GM12878 (cell line): ENCODE measurements at regions not wholly inside any gene's neighbourhood (a gene's known extent, or its start where the extent isn't known, plus 50 kb on each side); places are given as distances from the start of the nearest gene placed in this dataset.

Source experiments
- ATAC-seq: fragments of 200-7000 bp; cut with Tn5 transposase; 3 replicates; pipeline ENCODE4 v1.9.1; 2020; ENCODE audit warnings: mild to moderate bottlenecking, moderate library complexity
- BruUV-seq: library from RNA; stranded (reverse); fragments of 400-500 nt; replicated peaks from 2 replicates; lab custom pipeline; 2021; lab: Mats Ljungman, UMichigan
- CTCF ChIA-PET: fragments of 300-600 bp; sonication (Branson Sonifier 250); formaldehyde crosslinking; extraction: SDS; loops from one replicate; lab custom pipeline; 2021; ENCODE audit warnings: inconsistent platforms; lab: Yijun Ruan, JAX
- POLR2A ChIA-PET: fragments of 350-600 bp; formaldehyde crosslinking; extraction: SDS; loops from one replicate; lab custom pipeline; 2021; ENCODE audit warnings: inconsistent platforms; lab: Charles Lee
- RAD21 ChIA-PET: fragments of 300-600 bp; sonication (Branson Sonifier 250); formaldehyde crosslinking; loops from one replicate; lab custom pipeline; 2023; ENCODE audit warnings: antibody characterized with exemption; ENCODE audit not compliant: unreplicated experiment; lab: Charles Lee
- SMC1A ChIA-PET: fragments of 300-600 bp; sonication (Branson Sonifier 250); formaldehyde crosslinking; loops from one replicate; lab custom pipeline; 2023; ENCODE audit not compliant: unreplicated experiment, uncharacterized antibody; lab: Charles Lee
- DNase-seq: peaks from one replicate; pipeline ENCODE4 v3.0.0-alpha.2; 2011; ENCODE audit warnings: low read depth, low spot score
- FAIRE-seq: peaks from 3 replicates; lab custom pipeline; 2011; peaks lifted over from hg19 to GRCh38; lab: Jason Lieb, UNC
- H2AFZ ChIP-seq: 2 replicates; pipeline ENCODE4 v1.6.0; 2011; ENCODE audit warnings: low read depth, low read length, control low read depth; ENCODE audit not compliant: control insufficient read depth
- H3K27ac ChIP-seq: 2 replicates; pipeline ENCODE4 v1.5.1; 2011; ENCODE audit warnings: control low read depth; ENCODE audit not compliant: control insufficient read depth, insufficient read depth
- H3K27me3 ChIP-seq, 2 experiments: replicated peaks in 1 of 2; 2 replicates each; pipeline versions ENCODE4 v1.6.0 to v1.6.1; 2011; ENCODE audit warnings: low read length in 1 of 2; ENCODE audit not compliant: control insufficient read depth in 2 of 2, insufficient read depth in 2 of 2
- H3K36me3 ChIP-seq, 2 experiments: 2 replicates each; pipeline ENCODE4 v1.5.1; 2011; ENCODE audit warnings: low read length in 1 of 2; ENCODE audit not compliant: control insufficient read depth in 2 of 2, insufficient read depth in 2 of 2
- H3K4me1 ChIP-seq: 2 replicates; pipeline ENCODE4 v1.6.1; 2011; ENCODE audit warnings: mild to moderate bottlenecking, low read length, moderate library complexity, mixed read lengths; ENCODE audit not compliant: control insufficient read depth, insufficient read depth
- H3K4me2 ChIP-seq: 2 replicates; pipeline ENCODE4 v1.6.0; 2011; ENCODE audit warnings: control low read depth; ENCODE audit not compliant: control insufficient read depth, insufficient read depth
- H3K4me3 ChIP-seq: fragments of 200-600 bp; sonication (generic); 2 replicates; pipeline ENCODE4 v1.5.1; 2016
- H3K79me2 ChIP-seq: 2 replicates; pipeline ENCODE4 v1.6.0; 2011; ENCODE audit warnings: low read length; ENCODE audit not compliant: control insufficient read depth, insufficient read depth
- H3K9ac ChIP-seq: 2 replicates; pipeline ENCODE4 v1.8.0; 2011; ENCODE audit warnings: low read length, control low read depth, mixed read lengths; ENCODE audit not compliant: control insufficient read depth, insufficient read depth
- H3K9me3 ChIP-seq: replicated peaks from 3 replicates; pipeline ENCODE4 v1.5.1; 2011; ENCODE audit warnings: mild to moderate bottlenecking, low read length; ENCODE audit not compliant: control insufficient read depth, insufficient read depth
- H4K20me1 ChIP-seq: 2 replicates; pipeline ENCODE4 v1.6.0; 2011; ENCODE audit not compliant: control insufficient read depth, insufficient read depth
- ATF2 ChIP-seq: IDR thresholded peaks from 2 replicates; pipeline ENCODE4 v1.6.1; 2012; ENCODE audit warnings: low read length, inconsistent platforms
- BCL11A ChIP-seq: IDR thresholded peaks from 2 replicates; pipeline ENCODE4 v1.6.1; 2011; ENCODE audit warnings: low read depth, low read length
- ETV6 ChIP-seq, 2 experiments: fragments of 450-650 bp in 1 of 2; IDR thresholded peaks in 1 of 2; conservative IDR thresholded peaks in 1 of 2; 2 replicates each; pipeline ENCODE4 v1.6.1; 2014; ENCODE audit warnings: antibody characterized with exemption in 1 of 2, borderline replicate concordance in 1 of 2, low read depth in 1 of 2, mild to moderate bottlenecking in 1 of 2, moderate library complexity in 1 of 2
- RAD21 ChIP-seq: IDR thresholded peaks from 2 replicates; pipeline ENCODE4 v1.6.1; 2011; ENCODE audit warnings: mild to moderate bottlenecking, low read depth, low read length, moderate library complexity; ENCODE audit not compliant: insufficient read depth
- ZBTB33 ChIP-seq: fragments of 450-650 bp; IDR thresholded peaks from 2 replicates; pipeline ENCODE4 v1.6.1; 2017; ENCODE audit warnings: mild to moderate bottlenecking
- ZSCAN29 ChIP-seq: fragments of 450-650 bp; IDR thresholded peaks from 2 replicates; pipeline ENCODE4 v1.6.1; 2017; ENCODE audit warnings: mild to moderate bottlenecking, moderate library complexity
- WGBS: methylation state at CpG from one replicate; pipeline ENCODE4 v1.1.6; 2016; ENCODE audit warnings: low lambda C conversion rate; ENCODE audit not compliant: insufficient replicate concordance, insufficient coverage; ENCODE audit errors: missing lambda C conversion rate; 5-methylcytosine and 5-hydroxymethylcytosine counted together
- in situ Hi-C: fragments of 300-500 bp; cut with MboI; formaldehyde crosslinking; loops from 9 replicates; pipeline ENCODE4 v1.14.3; 2018; ENCODE audit warnings: mixed read lengths
- intact Hi-C: fragments of 100-400 bp; cut with micrococcal nuclease; formaldehyde crosslinking; loops from one replicate; pipeline ENCODE4 v1.14.2; 2022; ENCODE audit not compliant: unreplicated experiment
- TF ChIP-seq, protein P1 (sequence below): fragments of 450-650 bp; IDR thresholded peaks from 2 replicates; pipeline ENCODE4 v1.6.1; 2017; ENCODE audit warnings: mild to moderate bottlenecking, moderate library complexity
- TF ChIP-seq, protein P2 (sequence below): fragments of 450-650 bp; conservative IDR thresholded peaks from 2 replicates; pipeline ENCODE4 v1.6.1; 2017; ENCODE audit warnings: mild to moderate bottlenecking, moderate library complexity

DNA sequence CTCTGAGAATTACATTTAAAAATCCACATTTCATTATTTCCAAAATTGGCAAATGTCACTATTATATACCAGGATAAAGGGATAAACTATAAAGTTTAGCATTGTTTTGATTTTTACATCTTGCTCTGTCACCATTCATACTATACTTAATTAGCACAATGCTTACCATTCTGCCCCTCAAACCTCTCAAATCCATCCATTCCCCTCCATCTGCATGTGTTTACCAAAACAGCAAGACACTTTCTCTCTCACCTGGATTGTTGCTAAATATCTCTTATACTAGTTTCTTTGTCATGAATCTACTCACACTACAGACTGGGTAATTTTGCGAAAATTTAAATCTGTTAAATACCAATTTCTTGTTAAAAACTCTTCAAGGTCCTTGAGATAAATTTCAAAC is 496.1 kb downstream of the NR4A2 start (continued):
- TF ChIP-seq RAD21, result no peak
- TF ChIP-seq, protein P1, sequence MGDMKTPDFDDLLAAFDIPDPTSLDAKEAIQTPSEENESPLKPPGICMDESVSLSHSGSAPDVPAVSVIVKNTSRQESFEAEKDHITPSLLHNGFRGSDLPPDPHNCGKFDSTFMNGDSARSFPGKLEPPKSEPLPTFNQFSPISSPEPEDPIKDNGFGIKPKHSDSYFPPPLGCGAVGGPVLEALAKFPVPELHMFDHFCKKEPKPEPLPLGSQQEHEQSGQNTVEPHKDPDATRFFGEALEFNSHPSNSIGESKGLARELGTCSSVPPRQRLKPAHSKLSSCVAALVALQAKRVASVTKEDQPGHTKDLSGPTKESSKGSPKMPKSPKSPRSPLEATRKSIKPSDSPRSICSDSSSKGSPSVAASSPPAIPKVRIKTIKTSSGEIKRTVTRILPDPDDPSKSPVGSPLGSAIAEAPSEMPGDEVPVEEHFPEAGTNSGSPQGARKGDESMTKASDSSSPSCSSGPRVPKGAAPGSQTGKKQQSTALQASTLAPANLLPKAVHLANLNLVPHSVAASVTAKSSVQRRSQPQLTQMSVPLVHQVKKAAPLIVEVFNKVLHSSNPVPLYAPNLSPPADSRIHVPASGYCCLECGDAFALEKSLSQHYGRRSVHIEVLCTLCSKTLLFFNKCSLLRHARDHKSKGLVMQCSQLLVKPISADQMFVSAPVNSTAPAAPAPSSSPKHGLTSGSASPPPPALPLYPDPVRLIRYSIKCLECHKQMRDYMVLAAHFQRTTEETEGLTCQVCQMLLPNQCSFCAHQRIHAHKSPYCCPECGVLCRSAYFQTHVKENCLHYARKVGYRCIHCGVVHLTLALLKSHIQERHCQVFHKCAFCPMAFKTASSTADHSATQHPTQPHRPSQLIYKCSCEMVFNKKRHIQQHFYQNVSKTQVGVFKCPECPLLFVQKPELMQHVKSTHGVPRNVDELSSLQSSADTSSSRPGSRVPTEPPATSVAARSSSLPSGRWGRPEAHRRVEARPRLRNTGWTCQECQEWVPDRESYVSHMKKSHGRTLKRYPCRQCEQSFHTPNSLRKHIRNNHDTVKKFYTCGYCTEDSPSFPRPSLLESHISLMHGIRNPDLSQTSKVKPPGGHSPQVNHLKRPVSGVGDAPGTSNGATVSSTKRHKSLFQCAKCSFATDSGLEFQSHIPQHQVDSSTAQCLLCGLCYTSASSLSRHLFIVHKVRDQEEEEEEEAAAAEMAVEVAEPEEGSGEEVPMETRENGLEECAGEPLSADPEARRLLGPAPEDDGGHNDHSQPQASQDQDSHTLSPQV, result no peak
- TF ChIP-seq, all 136 proteins: peak for 0

DNA sequence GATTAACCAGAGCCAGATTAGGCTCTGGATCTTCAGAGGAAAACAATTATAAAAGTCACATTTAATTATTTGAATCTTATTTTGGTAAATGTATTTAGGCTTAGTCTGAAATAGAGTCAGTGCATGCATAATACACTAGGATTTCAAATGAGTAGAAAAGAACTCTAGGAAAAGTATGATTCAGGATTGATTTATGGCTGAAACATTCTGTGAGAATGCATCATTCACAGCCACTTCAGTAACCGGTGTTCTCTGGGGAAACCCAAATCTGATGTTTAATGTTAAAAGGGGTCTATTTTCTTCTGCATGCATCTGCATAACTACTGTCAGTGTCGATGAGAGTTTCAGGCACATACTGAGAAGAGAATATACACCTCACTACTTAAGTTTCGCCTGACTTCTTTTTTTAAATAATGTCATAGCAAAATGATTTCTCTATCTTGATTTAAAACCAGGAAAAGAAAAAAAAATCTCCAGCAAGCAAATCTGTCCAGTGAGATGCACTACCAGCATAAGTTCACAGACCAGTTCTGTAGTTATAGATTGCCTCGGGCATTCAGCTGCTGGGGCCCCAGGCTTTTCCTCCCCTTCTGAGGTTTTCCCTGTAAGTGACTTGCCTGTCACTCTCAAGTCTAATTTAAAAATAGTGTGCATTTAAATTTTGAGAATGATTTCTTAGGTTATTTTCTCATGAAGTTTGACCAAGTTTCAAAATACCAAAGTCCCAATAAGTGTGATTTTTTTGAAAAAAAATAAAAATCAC is 501.5 kb downstream of the NR4A2 start:
- FAIRE-seq (no peak), ATAC-seq (no peak), DNase-seq (no peak)
- Histone ChIP-seq H3K27ac (no peak overlapping the region), H3K79me2 (no peaks in the 10 kb centered on the region), H3K9me3 (no peaks in the 10 kb centered on the region), H3K36me3 (no peaks in the 10 kb centered on the region), H3K4me2 (no peak overlapping the region), H3K4me1 (no peaks in the 10 kb centered on the region), H3K9ac (no peak overlapping the region), H3K27me3 (no peaks in the 10 kb centered on the region), H2AFZ (no peak overlapping the region), H4K20me1 (no peaks in the 10 kb centered on the region), H3K4me3 (no peak overlapping the region)
- in situ Hi-C loops, result no loop called here
- ChIA-PET CTCF (interaction anchor here (0.8 kb wide), 1 partner anchor 11 kb away, joined by 3 read pairs; no protein-coding TSS in a partner anchor), SMC1A (no interaction called here), RAD21 (no interaction called here), POLR2A (no interaction called here)
- 22% methylated on average over 4 of the region's 4 CpGs for WGBS
- no TSS peak for BruUV-seq
- intact Hi-C loops, result no loop called here
- no peak for TF ChIP-seq ZBTB33
- TF ChIP-seq ETV6 (conservative IDR thresholded peaks at IDR 0.05 in 1 of 2, IDR thresholded peaks at IDR 0.05 in 1 of 2; ENCODE audit: borderline replicate concordance in 1 of 2, low read depth in 1 of 2), result no peak
- TF ChIP-seq ATF2, result no peak
- TF ChIP-seq ZSCAN29, result no peak
- no peak for TF ChIP-seq BCL11A
- TF ChIP-seq, protein P2, sequence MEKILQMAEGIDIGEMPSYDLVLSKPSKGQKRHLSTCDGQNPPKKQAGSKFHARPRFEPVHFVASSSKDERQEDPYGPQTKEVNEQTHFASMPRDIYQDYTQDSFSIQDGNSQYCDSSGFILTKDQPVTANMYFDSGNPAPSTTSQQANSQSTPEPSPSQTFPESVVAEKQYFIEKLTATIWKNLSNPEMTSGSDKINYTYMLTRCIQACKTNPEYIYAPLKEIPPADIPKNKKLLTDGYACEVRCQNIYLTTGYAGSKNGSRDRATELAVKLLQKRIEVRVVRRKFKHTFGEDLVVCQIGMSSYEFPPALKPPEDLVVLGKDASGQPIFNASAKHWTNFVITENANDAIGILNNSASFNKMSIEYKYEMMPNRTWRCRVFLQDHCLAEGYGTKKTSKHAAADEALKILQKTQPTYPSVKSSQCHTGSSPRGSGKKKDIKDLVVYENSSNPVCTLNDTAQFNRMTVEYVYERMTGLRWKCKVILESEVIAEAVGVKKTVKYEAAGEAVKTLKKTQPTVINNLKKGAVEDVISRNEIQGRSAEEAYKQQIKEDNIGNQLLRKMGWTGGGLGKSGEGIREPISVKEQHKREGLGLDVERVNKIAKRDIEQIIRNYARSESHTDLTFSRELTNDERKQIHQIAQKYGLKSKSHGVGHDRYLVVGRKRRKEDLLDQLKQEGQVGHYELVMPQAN, result no peak
